Stomach (tissue), 8 donors: ENCODE measurements at regions not wholly inside any gene's neighbourhood (a gene's known extent, or its start where the extent isn't known, plus 50 kb on each side); places are given as distances from the start of the nearest gene placed in this dataset.

Experiments used
- DNase-seq, 2 donors: peaks; one replicate each; pipeline versions ENCODE4 v3.0.0 to v3.0.0-alpha.2; 2013 to 2019
- H3K27ac ChIP-seq, 5 donors: fragments of 200-600 bp in 4 of 5; sonication (generic) in 4 of 5; one replicate each; pipeline ENCODE4 v1.5.1; 2013 to 2019; ENCODE audit warnings: mild to moderate bottlenecking in 1 of 5, moderate library complexity in 1 of 5
- H3K27me3 ChIP-seq, 3 donors: fragments of 200-600 bp; sonication (generic); one replicate each; pipeline ENCODE4 v1.5.1; 2017 to 2019; ENCODE audit warnings: mixed run types in 1 of 3
- H3K36me3 ChIP-seq, 4 donors: fragments of 200-600 bp; sonication (generic); 1 replicate in 3 of 4; 2 replicates in 1 of 4; pipeline ENCODE4 v1.5.1; 2016 to 2019
- H3K4me1 ChIP-seq, 4 donors: fragments of 200-600 bp; sonication (generic); one replicate each; pipeline ENCODE4 v1.5.1; 2016 to 2019
- H3K4me3 ChIP-seq, 4 donors: fragments of 200-600 bp; sonication (generic) in 3 of 4; one replicate each; pipeline ENCODE4 v1.5.1; 2016 to 2019; ENCODE audit warnings: mild to moderate bottlenecking in 1 of 4
- H3K9me3 ChIP-seq, 4 donors: fragments of 200-600 bp; sonication (generic); one replicate each; pipeline ENCODE4 v1.5.1; 2016 to 2019
- EP300 ChIP-seq: sonication (generic); formaldehyde crosslinking; IDR thresholded peaks from one replicate; pipeline ENCODE4 v1.6.1; 2017; ENCODE audit warnings: antibody characterized with exemption
- POLR2A ChIP-seq, 4 donors: fragments of 450-650 bp; IDR thresholded peaks; one replicate each; pipeline ENCODE4 v1.6.1; 2016; ENCODE audit warnings: antibody characterized with exemption in 4 of 4, control low read depth in 2 of 4, mild to moderate bottlenecking in 1 of 4, moderate library complexity in 1 of 4
- POLR2AphosphoS5 ChIP-seq, 3 donors: sonication (generic); formaldehyde crosslinking; IDR thresholded peaks; one replicate each; pipeline ENCODE4 v1.6.1; 2016; ENCODE audit warnings: antibody characterized with exemption in 3 of 3
- WGBS, 5 donors: extraction: QIAGEN DNeasy Blood & Tissue Kit in 3 of 5; methylation state at CpG; one replicate each; pipeline versions ENCODE4 v1.1.5 to v1.1.7; 2013 to 2018; 5-methylcytosine and 5-hydroxymethylcytosine counted together
- intact Hi-C: fragments of 100-400 bp; cut with DNase I; formaldehyde crosslinking; loops from one replicate; pipeline ENCODE4 v1.15.1; 2023; ENCODE audit warnings: low total_unique reads
- TF ChIP-seq, protein P1 (sequence below), 7 experiments: fragments of 450-650 bp in 4 of 7; fragments of 200-600 bp in 3 of 7; sonication (generic) in 3 of 7; IDR thresholded peaks; one replicate each; pipeline ENCODE4 v1.5.1; 2016 to 2019; ENCODE audit warnings: antibody characterized with exemption in 7 of 7, control low read depth in 2 of 7, mild to moderate bottlenecking in 1 of 7
- donor health status: healthy with polysubstance abuse.
- donor health status: Bipolar disorder and iron deficiency.
- donor health status: healthy.

DNA sequence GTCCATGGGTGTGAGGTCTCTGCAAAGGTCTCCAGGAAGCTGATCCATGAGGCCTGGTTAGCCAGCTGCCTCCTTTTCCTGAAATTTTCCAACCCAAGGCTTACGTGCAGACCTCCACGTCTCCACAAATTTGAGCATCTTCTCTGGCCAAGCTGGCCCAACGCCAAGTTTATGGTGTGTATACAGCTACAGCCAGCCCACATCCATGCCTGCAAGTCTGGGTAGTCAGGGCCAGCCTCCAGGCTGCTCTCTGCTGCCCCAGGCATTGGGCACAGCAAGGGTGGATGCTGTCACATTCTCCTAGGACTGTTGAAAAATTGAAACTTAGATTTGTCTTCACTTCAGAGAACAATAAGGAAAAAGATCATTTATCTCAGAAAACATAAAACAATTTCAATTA lies 525.5 kb upstream of the CHAC2 start:
- no peak overlapping the region for H3K4me3 ChIP-seq
- no peaks in the 10 kb centered on the region for H3K9me3 ChIP-seq
- 50 to 67% (median 53%) methylated on average over 3 of the region's 3 CpGs for WGBS, 5 donors
- intact Hi-C loops = no loop called here
- H3K27me3 ChIP-seq = no peaks in the 10 kb centered on the region
- DNase-seq = peak in 1 of 2 donors; percentile 7
- TF ChIP-seq POLR2AphosphoS5 (IDR thresholded peaks at IDR 0.05) (no peak), EP300 (no peak), POLR2A (IDR thresholded peaks at IDR 0.05) (no peak)
- TF ChIP-seq, protein P1, sequence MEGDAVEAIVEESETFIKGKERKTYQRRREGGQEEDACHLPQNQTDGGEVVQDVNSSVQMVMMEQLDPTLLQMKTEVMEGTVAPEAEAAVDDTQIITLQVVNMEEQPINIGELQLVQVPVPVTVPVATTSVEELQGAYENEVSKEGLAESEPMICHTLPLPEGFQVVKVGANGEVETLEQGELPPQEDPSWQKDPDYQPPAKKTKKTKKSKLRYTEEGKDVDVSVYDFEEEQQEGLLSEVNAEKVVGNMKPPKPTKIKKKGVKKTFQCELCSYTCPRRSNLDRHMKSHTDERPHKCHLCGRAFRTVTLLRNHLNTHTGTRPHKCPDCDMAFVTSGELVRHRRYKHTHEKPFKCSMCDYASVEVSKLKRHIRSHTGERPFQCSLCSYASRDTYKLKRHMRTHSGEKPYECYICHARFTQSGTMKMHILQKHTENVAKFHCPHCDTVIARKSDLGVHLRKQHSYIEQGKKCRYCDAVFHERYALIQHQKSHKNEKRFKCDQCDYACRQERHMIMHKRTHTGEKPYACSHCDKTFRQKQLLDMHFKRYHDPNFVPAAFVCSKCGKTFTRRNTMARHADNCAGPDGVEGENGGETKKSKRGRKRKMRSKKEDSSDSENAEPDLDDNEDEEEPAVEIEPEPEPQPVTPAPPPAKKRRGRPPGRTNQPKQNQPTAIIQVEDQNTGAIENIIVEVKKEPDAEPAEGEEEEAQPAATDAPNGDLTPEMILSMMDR (IDR thresholded peaks at IDR 0.05) = no peak
- no peaks in the 10 kb centered on the region for H3K4me1 ChIP-seq
- H3K36me3 ChIP-seq = no peaks in the 10 kb centered on the region
- no peak overlapping the region for H3K27ac ChIP-seq

DNA sequence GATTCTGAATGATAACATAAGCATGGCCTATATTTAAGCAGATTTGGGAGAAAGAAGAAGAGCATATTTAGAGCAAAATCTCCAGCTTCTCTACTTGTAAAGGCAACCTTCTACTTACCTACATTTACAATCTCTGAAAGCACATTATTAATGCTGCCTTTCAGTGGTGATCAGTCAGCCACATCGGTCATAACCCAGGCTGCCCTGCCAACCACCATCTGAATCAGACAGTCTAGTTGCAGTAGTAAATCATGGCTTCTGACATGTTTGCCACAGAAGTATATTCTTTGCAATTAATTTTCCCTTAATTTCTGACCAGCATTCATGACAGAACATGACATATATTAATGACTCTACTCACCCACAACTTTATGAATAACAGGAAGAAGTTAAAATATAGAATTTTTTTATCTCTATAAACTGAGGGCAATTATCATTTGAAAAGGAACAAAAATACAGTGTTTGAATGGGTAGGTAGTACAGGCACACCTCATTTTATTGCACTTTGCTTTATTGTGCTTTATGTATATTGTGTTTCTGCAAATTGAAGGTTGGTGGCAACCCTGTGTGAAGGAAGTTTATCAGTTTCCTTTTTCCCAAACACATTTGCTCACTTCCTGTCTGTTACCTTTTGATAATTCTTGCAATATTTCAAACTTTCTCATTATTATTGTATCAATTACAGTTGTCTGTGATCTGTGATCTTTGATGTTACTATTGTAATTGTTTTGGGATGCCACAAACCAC lies 531.6 kb upstream of the CHAC2 start:
- no peaks in the 10 kb centered on the region for H3K9me3 ChIP-seq
- H3K4me3 ChIP-seq = no peak overlapping the region
- 41 to 67% (median 50%) methylated on average over 1 of the region's 1 CpG for WGBS, 5 donors
- intact Hi-C loops = no loop called here
- no peaks in the 10 kb centered on the region for H3K36me3 ChIP-seq
- TF ChIP-seq POLR2A (IDR thresholded peaks at IDR 0.05) = no peak
- no peak for TF ChIP-seq POLR2AphosphoS5 (IDR thresholded peaks at IDR 0.05)
- no peak for TF ChIP-seq EP300
- TF ChIP-seq, protein P1 (IDR thresholded peaks at IDR 0.05) = no peak
- no peaks in the 10 kb centered on the region for H3K27me3 ChIP-seq
- H3K4me1 ChIP-seq = no peaks in the 10 kb centered on the region
- DNase-seq = no peak
- no peak overlapping the region for H3K27ac ChIP-seq

DNA sequence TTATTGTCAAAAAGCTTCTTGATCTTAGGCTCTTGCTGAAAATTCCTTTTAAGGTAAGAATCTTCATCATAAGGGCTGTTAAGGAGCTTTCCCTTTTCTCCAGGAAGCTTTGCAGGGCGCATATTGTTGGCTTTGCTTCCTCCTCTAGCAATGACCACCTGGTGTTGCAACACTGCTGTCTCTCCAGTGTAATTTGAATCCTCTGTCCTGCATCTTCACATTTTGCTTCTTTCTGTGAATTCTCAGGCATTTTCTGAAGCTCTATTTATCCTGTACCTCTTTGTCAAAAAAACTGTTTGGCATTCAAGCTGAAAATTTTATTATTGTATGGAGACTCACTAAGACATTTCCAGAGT lies 533.1 kb upstream of the CHAC2 start:
- TF ChIP-seq, protein P1 (IDR thresholded peaks at IDR 0.05) = no peak
- TF ChIP-seq POLR2A (IDR thresholded peaks at IDR 0.05) = no peak
- TF ChIP-seq POLR2AphosphoS5 (IDR thresholded peaks at IDR 0.05) = no peak
- TF ChIP-seq EP300 = no peak
- H3K36me3 ChIP-seq = no peaks in the 10 kb centered on the region
- no peaks in the 10 kb centered on the region for H3K27me3 ChIP-seq
- WGBS, 5 donors = 10 to 28% (median 21%) methylated on average over 1 of the region's 1 CpG
- no peaks in the 10 kb centered on the region for H3K4me1 ChIP-seq
- H3K27ac ChIP-seq = no peak overlapping the region
- no peaks in the 10 kb centered on the region for H3K9me3 ChIP-seq
- intact Hi-C loops = no loop called here
- no peak overlapping the region for H3K4me3 ChIP-seq
- no peak for DNase-seq

DNA sequence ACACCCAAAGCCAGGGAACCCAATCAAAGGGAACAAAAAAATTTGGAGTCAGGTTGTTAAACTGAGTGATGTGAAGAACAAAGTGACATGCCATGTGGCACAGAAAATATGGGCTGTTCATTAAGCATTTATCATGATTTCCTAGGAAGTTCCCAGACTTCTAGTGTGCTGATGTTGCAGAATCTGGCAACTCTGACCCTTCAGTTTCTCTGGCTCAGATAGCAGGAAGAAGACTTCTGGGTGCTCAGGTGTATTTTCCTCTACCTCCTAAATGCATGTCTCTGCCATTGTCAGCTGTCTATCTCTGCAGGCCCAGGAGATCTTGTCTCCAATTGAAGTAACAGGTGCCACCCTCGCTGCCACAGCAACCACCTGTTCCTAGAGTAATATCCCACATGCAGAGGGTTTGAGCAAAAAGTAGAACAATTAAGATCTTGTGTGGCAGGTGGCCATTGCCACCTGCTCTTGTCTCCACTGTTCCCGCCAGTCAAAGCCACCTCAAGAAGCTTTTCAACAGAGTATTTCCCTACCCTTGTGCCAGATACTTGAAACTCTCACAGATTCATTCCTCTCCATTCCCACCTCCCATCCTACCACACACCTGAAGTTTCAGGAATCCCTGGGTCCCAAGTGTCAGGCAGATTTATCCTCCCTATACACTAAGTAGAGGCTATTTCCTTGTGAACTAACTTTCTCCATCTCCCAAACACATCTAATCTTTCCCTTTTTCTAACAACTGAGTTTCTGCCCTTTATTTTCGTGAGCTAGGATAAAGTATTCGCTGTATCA lies 533.7 kb upstream of the CHAC2 start:
- Histone ChIP-seq H3K27ac (no peak overlapping the region), H3K27me3 (no peaks in the 10 kb centered on the region), H3K36me3 (no peaks in the 10 kb centered on the region), H3K9me3 (no peaks in the 10 kb centered on the region), H3K4me1 (no peaks in the 10 kb centered on the region), H3K4me3 (no peak overlapping the region)
- TF ChIP-seq EP300 (no peak), POLR2AphosphoS5 (IDR thresholded peaks at IDR 0.05) (no peak), POLR2A (IDR thresholded peaks at IDR 0.05) (no peak)
- TF ChIP-seq, protein P1 (IDR thresholded peaks at IDR 0.05) = no peak
- intact Hi-C loops = no loop called here
- 70 to 78% (median 76%) methylated on average over 4 of the region's 4 CpGs for WGBS, 5 donors
- DNase-seq = no peak
